Mucosa of descending colon (tissue), 3 donors: ENCODE measurements at regions not wholly inside any gene's neighbourhood (a gene's known extent, or its start where the extent isn't known, plus 50 kb on each side); places are given as distances from the start of the nearest gene placed in this dataset.

Source experiments
- ATAC-seq: fragments of 200-7000 bp; cut with Tn5 transposase; one replicate; pipeline ENCODE4 v1.9.1; 2020; ENCODE audit warnings: mild to moderate bottlenecking, moderate library complexity
- DNase-seq, 3 donors: peaks; one replicate each; pipeline ENCODE4 v3.0.0-alpha.2; 2020
- H3K36me3 ChIP-seq: fragments of 200-600 bp; one replicate; pipeline ENCODE4 v1.8.0; 2021; ENCODE audit warnings: low read depth, mild to moderate bottlenecking
- H3K4me1 ChIP-seq: fragments of 200-600 bp; one replicate; pipeline ENCODE4 v1.8.0; 2021; ENCODE audit warnings: low read depth, mild to moderate bottlenecking
- H3K4me3 ChIP-seq: fragments of 200-600 bp; one replicate; pipeline ENCODE4 v1.8.0; 2021; ENCODE audit warnings: mild to moderate bottlenecking
- H3K9me3 ChIP-seq: fragments of 200-600 bp; one replicate; pipeline ENCODE4 v1.8.0; 2021; ENCODE audit warnings: mild to moderate bottlenecking
- intact Hi-C, 2 donors: fragments of 100-400 bp; cut with DNase I in 1 of 2; cut with micrococcal nuclease in 1 of 2; formaldehyde crosslinking; loops; one replicate each; pipeline versions ENCODE4 v1.11.0 to v1.11.1; 2022; cut with DNase I, micrococcal nuclease
- TF ChIP-seq, protein P1 (sequence below): fragments of 200-600 bp; IDR thresholded peaks from one replicate; pipeline ENCODE4 v1.8.0; 2022; ENCODE audit warnings: antibody characterized with exemption, mild to moderate bottlenecking
- donor health status: DM: no; HTN: no; CAD: no; lungs with moderate emphysema.
- donor health status: DM: no; HTN: no; CAD: no.
- donor health status: DM: no; HTN: yes; CAD: no.

GRCh38 chr14:101031721-101032120 is 128.2 kb upstream of the RTL1 start:
- TF ChIP-seq, protein P1, sequence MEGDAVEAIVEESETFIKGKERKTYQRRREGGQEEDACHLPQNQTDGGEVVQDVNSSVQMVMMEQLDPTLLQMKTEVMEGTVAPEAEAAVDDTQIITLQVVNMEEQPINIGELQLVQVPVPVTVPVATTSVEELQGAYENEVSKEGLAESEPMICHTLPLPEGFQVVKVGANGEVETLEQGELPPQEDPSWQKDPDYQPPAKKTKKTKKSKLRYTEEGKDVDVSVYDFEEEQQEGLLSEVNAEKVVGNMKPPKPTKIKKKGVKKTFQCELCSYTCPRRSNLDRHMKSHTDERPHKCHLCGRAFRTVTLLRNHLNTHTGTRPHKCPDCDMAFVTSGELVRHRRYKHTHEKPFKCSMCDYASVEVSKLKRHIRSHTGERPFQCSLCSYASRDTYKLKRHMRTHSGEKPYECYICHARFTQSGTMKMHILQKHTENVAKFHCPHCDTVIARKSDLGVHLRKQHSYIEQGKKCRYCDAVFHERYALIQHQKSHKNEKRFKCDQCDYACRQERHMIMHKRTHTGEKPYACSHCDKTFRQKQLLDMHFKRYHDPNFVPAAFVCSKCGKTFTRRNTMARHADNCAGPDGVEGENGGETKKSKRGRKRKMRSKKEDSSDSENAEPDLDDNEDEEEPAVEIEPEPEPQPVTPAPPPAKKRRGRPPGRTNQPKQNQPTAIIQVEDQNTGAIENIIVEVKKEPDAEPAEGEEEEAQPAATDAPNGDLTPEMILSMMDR: no peak
- ATAC-seq: no peak
- intact Hi-C loops: no loop called here
- Histone ChIP-seq H3K36me3 (no peaks in the 10 kb centered on the region), H3K4me3 (no peak overlapping the region), H3K4me1 (no peaks in the 10 kb centered on the region), H3K9me3 (no peaks in the 10 kb centered on the region)
- DNase-seq: no peak

GRCh38 chr14:101032433-101032832 is 128.9 kb upstream of the RTL1 start:
- DNase-seq: no peak
- H3K9me3 ChIP-seq: no peaks in the 10 kb centered on the region
- no peaks in the 10 kb centered on the region for H3K36me3 ChIP-seq
- no peak overlapping the region for H3K4me3 ChIP-seq
- intact Hi-C loops: no loop called here
- no peak for ATAC-seq
- H3K4me1 ChIP-seq: no peaks in the 10 kb centered on the region
- TF ChIP-seq, protein P1: no peak

DNA sequence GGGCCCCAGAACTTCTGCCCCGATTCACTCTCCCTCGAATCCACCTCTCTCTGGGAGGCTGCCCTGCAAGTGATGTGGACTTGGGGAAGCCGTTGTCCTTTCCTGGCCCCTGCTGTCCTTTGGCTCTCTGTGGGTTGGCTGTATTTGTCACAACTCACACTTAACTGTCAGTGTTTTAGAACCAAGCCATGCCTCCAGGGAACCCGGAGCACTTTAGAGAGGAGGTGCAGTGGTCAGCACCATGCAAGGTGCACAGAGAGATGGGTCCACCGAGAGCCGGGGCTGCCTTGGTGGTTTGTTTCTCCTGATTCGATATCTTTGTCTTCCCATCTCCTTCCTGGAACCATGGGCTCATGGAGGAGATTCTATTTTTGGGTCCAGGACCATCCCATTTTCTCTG is 129.5 kb upstream of the RTL1 start:
- DNase-seq: no peak
- TF ChIP-seq, protein P1: no peak
- H3K4me3 ChIP-seq: no peak overlapping the region
- ATAC-seq: no peak
- no peaks in the 10 kb centered on the region for H3K9me3 ChIP-seq
- no peaks in the 10 kb centered on the region for H3K36me3 ChIP-seq
- intact Hi-C loops: no loop called here
- H3K4me1 ChIP-seq: no peaks in the 10 kb centered on the region

GRCh38 chr14:101033446-101034165 is 130.1 kb upstream of the RTL1 start:
- H3K4me3 ChIP-seq: no peak overlapping the region
- TF ChIP-seq, protein P1: no peak
- no peaks in the 10 kb centered on the region for H3K9me3 ChIP-seq
- ATAC-seq: no peak
- no peaks in the 10 kb centered on the region for H3K4me1 ChIP-seq
- no peaks in the 10 kb centered on the region for H3K36me3 ChIP-seq
- intact Hi-C loops: no loop called here
- no peak for DNase-seq

DNA sequence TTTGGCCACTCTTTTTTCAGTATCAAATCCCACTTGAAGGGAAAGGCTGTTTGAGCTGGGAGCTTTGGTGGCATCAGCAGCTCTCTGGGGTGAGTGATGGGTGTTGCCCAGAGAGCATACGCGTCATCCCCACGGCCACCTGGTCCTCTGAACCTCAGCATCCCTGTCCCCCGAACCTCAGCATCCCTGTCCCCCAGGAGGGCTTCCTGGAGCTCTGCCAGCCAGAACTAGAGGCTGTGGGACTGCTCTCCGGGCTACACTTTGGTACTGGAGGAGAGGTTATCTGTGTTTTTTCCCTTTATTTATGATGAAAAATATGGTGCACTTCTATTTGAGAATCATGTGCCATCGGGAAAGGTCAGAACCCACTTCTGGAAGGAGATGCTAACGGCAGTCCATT is 131.5 kb upstream of the RTL1 start:
- Histone ChIP-seq H3K4me1 (no peaks in the 10 kb centered on the region), H3K9me3 (no peaks in the 10 kb centered on the region), H3K4me3 (no peak overlapping the region), H3K36me3 (no peaks in the 10 kb centered on the region)
- no peak for DNase-seq
- ATAC-seq: no peak
- intact Hi-C loops: no loop called here
- TF ChIP-seq, protein P1: no peak
